ENCODE measurements at regions not wholly inside any gene's neighbourhood (a gene's known extent, or its start where the extent isn't known, plus 50 kb on each side); places are given as distances from the start of the nearest gene placed in this dataset.

DNA sequence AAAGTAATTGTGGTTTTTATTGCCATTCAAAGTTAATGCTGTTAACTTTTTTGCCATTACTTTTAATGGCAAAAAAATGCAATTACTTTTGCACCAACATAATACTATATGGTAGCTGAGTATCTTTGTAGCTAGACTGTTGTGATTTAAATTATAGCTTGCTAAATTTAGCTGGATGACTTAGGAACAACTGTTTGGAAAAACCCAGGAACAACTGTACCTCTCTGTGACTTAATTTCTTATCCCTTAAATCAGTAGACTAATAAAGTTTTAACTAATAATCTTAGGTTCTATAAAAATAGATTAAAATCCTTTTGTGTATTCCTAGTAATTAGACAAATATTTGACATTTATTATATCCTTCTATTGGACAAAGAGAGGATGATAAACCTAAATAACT, 268.2 kb downstream of the TENT5A start:
- TF ChIP-seq CTCF (IDR thresholded peaks at IDR 0.05) (no peak), TCF12 (IDR thresholded peaks at IDR 0.05) (no peak), FOXJ3 (CRISPR knock-in tag; IDR thresholded peaks at IDR 0.05) (no peak), SMC3 (IDR thresholded peaks at IDR 0.05; ENCODE audit: low read depth, low read length) (no peak), GATA2 (CRISPR knock-in tag; IDR thresholded peaks at IDR 0.05) (no peak), RAD21 (IDR thresholded peaks at IDR 0.05; ENCODE audit: low read length) (no peak), TEAD4 (IDR thresholded peaks at IDR 0.05; ENCODE audit: borderline replicate concordance, insufficient read depth) (no peak), FOSL2 (IDR thresholded peaks at IDR 0.05; ENCODE audit: borderline replicate concordance, low read depth) (no peak), EZH2phosphoT487 (IDR thresholded peaks at IDR 0.05; ENCODE audit: borderline replicate concordance, low read depth) (no peak), IRF3 (IDR thresholded peaks at IDR 0.05; ENCODE audit: low read depth, low read length) (no peak)
- TF ChIP-seq, protein P1, sequence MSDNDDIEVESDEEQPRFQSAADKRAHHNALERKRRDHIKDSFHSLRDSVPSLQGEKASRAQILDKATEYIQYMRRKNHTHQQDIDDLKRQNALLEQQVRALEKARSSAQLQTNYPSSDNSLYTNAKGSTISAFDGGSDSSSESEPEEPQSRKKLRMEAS (IDR thresholded peaks at IDR 0.05; ENCODE audit: low read depth) = no peak
